Naive thymus-derived CD4-positive, alpha-beta T cell (primary cell): ENCODE measurements at regions not wholly inside any gene's neighbourhood (a gene's known extent, or its start where the extent isn't known, plus 50 kb on each side); places are given as distances from the start of the nearest gene placed in this dataset.
A peak's percentile ranks its signal among the peaks of the same experiment; 100 is the strongest.

Source experiments
- ATAC-seq: fragments of 150-1000 bp; cut with Tn5 transposase; 2 replicates; pipeline ENCODE4 v1.10.0; 2021; ENCODE audit warnings: mild to moderate bottlenecking, moderate library complexity
- CTCF ChIA-PET: fragments of 350-600 bp; sonication (Branson Sonifier 250); formaldehyde crosslinking; loops from one replicate; lab custom pipeline; 2021; ENCODE audit warnings: antibody characterized with exemption; lab: Charles Lee
- POLR2A ChIA-PET: fragments of 350-600 bp; sonication (Branson Sonifier 250); formaldehyde crosslinking; loops from one replicate; lab custom pipeline; 2021; ENCODE audit warnings: antibody characterized with exemption, inconsistent platforms; lab: Charles Lee
- DNase-seq, 9 donors: peaks; one replicate each; pipeline versions ENCODE4 v3.0.0 to v3.0.0-alpha.2; 2020 to 2022; ENCODE audit warnings: mixed read lengths in 1 of 9
- H3K27ac ChIP-seq: one replicate; pipeline ENCODE4 v1.7.0; 2013; ENCODE audit warnings: mild to moderate bottlenecking, low read depth, low read length, moderate library complexity
- H3K27me3 ChIP-seq, 2 donors: one replicate each; pipeline ENCODE4 v1.7.0; 2013; ENCODE audit warnings: low read length in 2 of 2, mild to moderate bottlenecking in 2 of 2, moderate library complexity in 2 of 2; ENCODE audit not compliant: control insufficient read depth in 2 of 2, insufficient read depth in 2 of 2
- H3K36me3 ChIP-seq, 3 experiments: 1 replicate in 2 of 3; 2 replicates in 1 of 3; pipeline ENCODE4 v1.7.0; 2013; ENCODE audit warnings: low read length in 3 of 3, mild to moderate bottlenecking in 3 of 3, moderate library complexity in 1 of 3; ENCODE audit not compliant: insufficient read depth in 3 of 3, control insufficient read depth in 2 of 3
- H3K4me1 ChIP-seq, 2 donors: one replicate each; pipeline ENCODE4 v1.7.0; 2013; ENCODE audit warnings: low read length in 2 of 2, mild to moderate bottlenecking in 2 of 2, moderate library complexity in 1 of 2; ENCODE audit not compliant: control insufficient read depth in 2 of 2, insufficient read depth in 2 of 2
- H3K4me3 ChIP-seq: 2 replicates; pipeline ENCODE4 v1.7.0; 2013; ENCODE audit warnings: mild to moderate bottlenecking, low read length
- H3K9me3 ChIP-seq, 3 experiments: 1 replicate in 2 of 3; 2 replicates in 1 of 3; pipeline ENCODE4 v1.7.0; 2013; ENCODE audit warnings: low read length in 3 of 3; ENCODE audit not compliant: control insufficient read depth in 2 of 3
- H3K27ac Mint-ChIP-seq, 9 donors: one replicate each; pipeline ENCODE4 v1.8.0; 2020 to 2022; ENCODE audit warnings: mixed read lengths in 9 of 9, mild to moderate bottlenecking in 8 of 9, moderate library complexity in 5 of 9, inconsistent platforms in 2 of 9
- H3K27me3 Mint-ChIP-seq, 5 donors: one replicate each; pipeline ENCODE4 v1.8.0; 2021 to 2022; ENCODE audit warnings: mixed read lengths in 5 of 5, mild to moderate bottlenecking in 1 of 5
- H3K36me3 Mint-ChIP-seq, 5 donors: one replicate each; pipeline ENCODE4 v1.8.0; 2020 to 2022; ENCODE audit warnings: mixed read lengths in 5 of 5, mild to moderate bottlenecking in 3 of 5, inconsistent platforms in 1 of 5
- H3K4me1 Mint-ChIP-seq, 7 donors: one replicate each; pipeline ENCODE4 v1.8.0; 2020 to 2022; ENCODE audit warnings: mixed read lengths in 7 of 7, mild to moderate bottlenecking in 3 of 7, inconsistent platforms in 1 of 7
- H3K4me3 Mint-ChIP-seq, 10 donors: one replicate each; pipeline ENCODE4 v1.8.0; 2020 to 2022; ENCODE audit warnings: mild to moderate bottlenecking in 10 of 10, mixed read lengths in 10 of 10, moderate library complexity in 6 of 10, inconsistent platforms in 2 of 10
- H3K9me3 Mint-ChIP-seq, 11 donors: one replicate each; pipeline ENCODE4 v1.8.0; 2020 to 2022; ENCODE audit warnings: mixed read lengths in 11 of 11, mild to moderate bottlenecking in 4 of 11, inconsistent platforms in 1 of 11, moderate library complexity in 1 of 11
- intact Hi-C, 2 donors: fragments of 100-400 bp; cut with micrococcal nuclease; formaldehyde crosslinking; loops; one replicate each; pipeline ENCODE4 v1.15.1; 2023

GRCh38 chr2:37590119-37590571 is 81.3 kb downstream of the CDC42EP3 start:
- H3K36me3 ChIP-seq = no peaks in the 10 kb centered on the region
- peaks cover 20 to 45% of the 10 kb centered on the region in 2 donors for H3K4me1 ChIP-seq
- ChIA-PET CTCF (interaction anchor here (1.3 kb wide), 1 partner anchor 9 kb away, joined by 3 read pairs; no protein-coding TSS in a partner anchor), POLR2A (interaction anchor here (0.7 to 1.9 kb wide), 2 partner anchors 9 to 33 kb away, joined by 3 to 6 read pairs; no protein-coding TSS in a partner anchor)
- Mint-ChIP-seq H3K27me3 (peaks cover 0 to 2% (median 0%) of the 10 kb centered on the region in 5 donors), H3K4me3 (no peak overlapping the region), H3K27ac (peak overlapping the region in 2 of 9 donors; percentile 8 to 21), H3K9me3 (peaks cover 0 to 8% (median 5%) of the 10 kb centered on the region in 11 donors), H3K4me1 (peaks cover 22 to 54% (median 30%) of the 10 kb centered on the region in 7 donors), H3K36me3 (peaks cover 0 to 9% (median 0%) of the 10 kb centered on the region in 5 donors)
- intact Hi-C loops = no loop called here
- no peak for ATAC-seq
- H3K27me3 ChIP-seq = no peaks in the 10 kb centered on the region
- H3K4me3 ChIP-seq = no peak overlapping the region
- no peak overlapping the region for H3K27ac ChIP-seq
- DNase-seq = no peak
- H3K9me3 ChIP-seq = no peaks in the 10 kb centered on the region
